Endothelial cell (in vitro differentiated cells): ENCODE measurements at regions not wholly inside any gene's neighbourhood (a gene's known extent, or its start where the extent isn't known, plus 50 kb on each side); places are given as distances from the start of the nearest gene placed in this dataset.

ENCODE experiments used
- DNase-seq: peaks from one replicate; pipeline ENCODE4 v3.0.0; 2021; ENCODE audit warnings: low spot score
- H3K27ac Mint-ChIP-seq: one replicate; pipeline ENCODE4 v1.8.0; 2021; ENCODE audit warnings: mixed read lengths, inconsistent platforms; ENCODE audit not compliant: unreplicated experiment
- H3K27me3 Mint-ChIP-seq: one replicate; pipeline ENCODE4 v1.8.0; 2021; ENCODE audit warnings: mild to moderate bottlenecking, moderate library complexity, mixed read lengths, inconsistent platforms; ENCODE audit not compliant: unreplicated experiment
- H3K36me3 Mint-ChIP-seq: one replicate; pipeline ENCODE4 v1.8.0; 2021; ENCODE audit warnings: mild to moderate bottlenecking, low read depth, mixed read lengths, inconsistent platforms; ENCODE audit not compliant: unreplicated experiment
- H3K4me1 Mint-ChIP-seq: one replicate; pipeline ENCODE4 v1.8.0; 2021; ENCODE audit warnings: mild to moderate bottlenecking, mixed read lengths, inconsistent platforms; ENCODE audit not compliant: unreplicated experiment
- H3K4me3 Mint-ChIP-seq: one replicate; pipeline ENCODE4 v1.8.0; 2021; ENCODE audit warnings: mild to moderate bottlenecking, mixed read lengths, inconsistent platforms; ENCODE audit not compliant: unreplicated experiment
- H3K9me3 Mint-ChIP-seq: one replicate; pipeline ENCODE4 v1.8.0; 2021; ENCODE audit warnings: mixed read lengths, inconsistent platforms; ENCODE audit not compliant: unreplicated experiment
- CTCF ChIP-seq: fragments of 200-600 bp; sonication (generic); IDR thresholded peaks from one replicate; pipeline ENCODE4 v1.5.0; 2021; ENCODE audit warnings: antibody characterized with exemption; ENCODE audit not compliant: unreplicated experiment

- no peaks in the 10 kb centered on the region for H3K4me1 Mint-ChIP-seq
- no peaks in the 10 kb centered on the region for H3K36me3 Mint-ChIP-seq
- no peaks in the 10 kb centered on the region for H3K9me3 Mint-ChIP-seq
- H3K27me3 Mint-ChIP-seq, result peaks cover 2% of the 10 kb centered on the region
- no peak for DNase-seq
- H3K27ac Mint-ChIP-seq, result no peak overlapping the region
- TF ChIP-seq CTCF, result no peak
- no peak overlapping the region for H3K4me3 Mint-ChIP-seq
Observed at GRCh38 chr4:100576570-100576969, 58.7 kb upstream of the EMCN start.

- H3K36me3 Mint-ChIP-seq, result no peaks in the 10 kb centered on the region
- H3K27me3 Mint-ChIP-seq, result no peaks in the 10 kb centered on the region
- no peak overlapping the region for H3K4me3 Mint-ChIP-seq
- H3K4me1 Mint-ChIP-seq, result no peaks in the 10 kb centered on the region
- H3K27ac Mint-ChIP-seq, result no peak overlapping the region
- no peak for TF ChIP-seq CTCF
- H3K9me3 Mint-ChIP-seq, result no peaks in the 10 kb centered on the region
- DNase-seq, result no peak
Observed at GRCh38 chr4:100574607-100575006, 56.8 kb upstream of the EMCN start.

- Mint-ChIP-seq H3K4me3 (no peak overlapping the region), H3K4me1 (no peaks in the 10 kb centered on the region), H3K27me3 (no peaks in the 10 kb centered on the region), H3K9me3 (no peaks in the 10 kb centered on the region), H3K27ac (no peak overlapping the region), H3K36me3 (no peaks in the 10 kb centered on the region)
- TF ChIP-seq CTCF, result no peak
- DNase-seq, result no peak
Observed at GRCh38 chr4:100569196-100569595, 51.4 kb upstream of the EMCN start.
